Mesenchymal stem cell (in vitro differentiated cells and primary cell): ENCODE measurements at regions not wholly inside any gene's neighbourhood (a gene's known extent, or its start where the extent isn't known, plus 50 kb on each side); places are given as distances from the start of the nearest gene placed in this dataset.

ENCODE experiments used
- DNase-seq: peaks from one replicate; pipeline ENCODE4 v3.0.0-alpha.2; 2013
- H2AFZ ChIP-seq: one replicate; pipeline ENCODE4 v1.6.1; 2013; ENCODE audit warnings: low read depth, mild to moderate bottlenecking, control low read depth, inconsistent platforms, low read length, moderate library complexity
- H2AK5ac ChIP-seq: 2 replicates; pipeline ENCODE4 v1.6.1; 2013; ENCODE audit warnings: low read length, moderate library complexity, mild to moderate bottlenecking, inconsistent platforms; ENCODE audit not compliant: severe bottlenecking
- H2BK120ac ChIP-seq: one replicate; pipeline ENCODE4 v1.6.1; 2013; ENCODE audit warnings: low read depth, mild to moderate bottlenecking, inconsistent platforms, low read length, moderate library complexity
- H2BK12ac ChIP-seq, 2 experiments: one replicate each; pipeline ENCODE4 v1.6.1; 2013; ENCODE audit warnings: inconsistent platforms in 2 of 2, low read length in 2 of 2, mild to moderate bottlenecking in 2 of 2, moderate library complexity in 2 of 2, control low read depth in 1 of 2
- H2BK15ac ChIP-seq: one replicate; pipeline ENCODE4 v1.6.1; 2013; ENCODE audit warnings: mild to moderate bottlenecking, low read depth, inconsistent platforms; ENCODE audit not compliant: poor library complexity, severe bottlenecking
- H2BK5ac ChIP-seq: 2 replicates; pipeline ENCODE4 v1.6.1; 2013; ENCODE audit warnings: low read depth, mild to moderate bottlenecking, low read length, control low read depth, inconsistent platforms; ENCODE audit not compliant: poor library complexity, severe bottlenecking
- H3K14ac ChIP-seq, 2 experiments: one replicate each; pipeline ENCODE4 v1.6.1; 2013; ENCODE audit warnings: inconsistent platforms in 2 of 2, low read length in 2 of 2, control low read depth in 1 of 2, mild to moderate bottlenecking in 1 of 2, moderate library complexity in 1 of 2
- H3K18ac ChIP-seq, 2 experiments: one replicate each; pipeline ENCODE4 v1.6.1; 2013; ENCODE audit warnings: inconsistent platforms in 2 of 2, low read length in 2 of 2, control low read depth in 1 of 2, low read depth in 1 of 2, mild to moderate bottlenecking in 1 of 2
- H3K23ac ChIP-seq, 2 experiments: one replicate each; pipeline ENCODE4 v1.6.1; 2013; ENCODE audit warnings: inconsistent platforms in 2 of 2, low read length in 2 of 2, mild to moderate bottlenecking in 2 of 2, moderate library complexity in 2 of 2, control low read depth in 1 of 2
- H3K27ac ChIP-seq: 2 replicates; pipeline ENCODE4 v1.5.1; 2013; ENCODE audit warnings: mild to moderate bottlenecking, moderate library complexity, low read length, control low read depth, inconsistent platforms; ENCODE audit not compliant: poor library complexity, severe bottlenecking
- H3K27me3 ChIP-seq, 2 experiments: 2 replicates each; pipeline versions ENCODE4 v1.6.1 to v1.7.0; 2013; ENCODE audit warnings: low read length in 2 of 2, mild to moderate bottlenecking in 2 of 2, moderate library complexity in 2 of 2, control low read depth in 1 of 2, inconsistent platforms in 1 of 2; ENCODE audit not compliant: control insufficient read depth in 1 of 2, insufficient read depth in 1 of 2
- H3K36me3 ChIP-seq, 2 experiments: 2 replicates each; pipeline versions ENCODE4 v1.6.1 to v1.7.0; 2013; ENCODE audit warnings: low read length in 2 of 2, control low read depth in 1 of 2, inconsistent platforms in 1 of 2, low read depth in 1 of 2, mild to moderate bottlenecking in 1 of 2; ENCODE audit not compliant: insufficient read depth in 2 of 2, control insufficient read depth in 1 of 2
- H3K4ac ChIP-seq, 2 experiments: one replicate each; pipeline ENCODE4 v1.6.1; 2013; ENCODE audit warnings: inconsistent platforms in 2 of 2, low read length in 2 of 2, mild to moderate bottlenecking in 2 of 2, moderate library complexity in 2 of 2, control low read depth in 1 of 2, low read depth in 1 of 2
- H3K4me1 ChIP-seq: 2 replicates; pipeline ENCODE4 v1.6.1; 2013; ENCODE audit warnings: low read depth, low read length, control low read depth; ENCODE audit not compliant: control insufficient read depth, insufficient read depth
- H3K4me2 ChIP-seq: 2 replicates; pipeline ENCODE4 v1.6.1; 2013; ENCODE audit warnings: low read length, mild to moderate bottlenecking, inconsistent platforms; ENCODE audit not compliant: poor library complexity, severe bottlenecking
- H3K4me3 ChIP-seq, 2 experiments: 2 replicates each; pipeline versions ENCODE4 v1.5.1 to v1.7.0; 2013; ENCODE audit warnings: low read length in 2 of 2, mild to moderate bottlenecking in 2 of 2, control low read depth in 1 of 2, low read depth in 1 of 2; ENCODE audit not compliant: insufficient read depth in 1 of 2
- H3K79me1 ChIP-seq: replicated peaks from 2 replicates; pipeline ENCODE4 v1.6.1; 2013; ENCODE audit warnings: mild to moderate bottlenecking, control low read depth, low read length, inconsistent platforms; ENCODE audit not compliant: poor library complexity, severe bottlenecking
- H3K9ac ChIP-seq: 2 replicates; pipeline ENCODE4 v1.7.0; 2013; ENCODE audit warnings: mild to moderate bottlenecking, low read length, moderate library complexity
- H3K9me3 ChIP-seq: 2 replicates; pipeline ENCODE4 v1.7.0; 2013; ENCODE audit warnings: mild to moderate bottlenecking, low read length; ENCODE audit not compliant: control insufficient read depth
- H4K8ac ChIP-seq: one replicate; pipeline ENCODE4 v1.6.1; 2013; ENCODE audit warnings: inconsistent platforms, mild to moderate bottlenecking, low read length, moderate library complexity
- H4K91ac ChIP-seq: one replicate; pipeline ENCODE4 v1.6.1; 2013; ENCODE audit warnings: mild to moderate bottlenecking, low read length, inconsistent platforms
- WGBS: methylation state at CpG from one replicate; pipeline ENCODE4 v1.1.7; 2013; ENCODE audit warnings: mixed read lengths; 5-methylcytosine and 5-hydroxymethylcytosine counted together

GRCh38 chr14:106681161-106681560 lies 1154.8 kb downstream of the TMEM121 start:
- Histone ChIP-seq H2BK120ac (no peak overlapping the region), H3K4ac (no peak overlapping the region), H3K79me1 (no peaks in the 10 kb centered on the region), H3K23ac (no peak overlapping the region), H3K36me3 (no peaks in the 10 kb centered on the region), H3K4me3 (no peak overlapping the region), H3K27me3 (no peaks in the 10 kb centered on the region), H3K14ac (no peak overlapping the region), H4K8ac (no peak overlapping the region), H4K91ac (no peak overlapping the region), H2BK15ac (no peak overlapping the region), H3K18ac (no peak overlapping the region), H3K9me3 (no peaks in the 10 kb centered on the region), H3K27ac (no peak overlapping the region), H2BK12ac (no peak overlapping the region), H3K4me1 (no peaks in the 10 kb centered on the region), H2BK5ac (no peak overlapping the region), H3K9ac (no peak overlapping the region), H2AK5ac (no peak overlapping the region), H2AFZ (no peak overlapping the region), H3K4me2 (no peak overlapping the region)
- DNase-seq: no peak
- 95% methylated on average over 4 of the region's 8 CpGs for WGBS

- H3K14ac ChIP-seq: no peak overlapping the region
- H2AFZ ChIP-seq: no peak overlapping the region
- no peak overlapping the region for H2AK5ac ChIP-seq
- no peaks in the 10 kb centered on the region for H3K27me3 ChIP-seq
- no peak overlapping the region for H2BK5ac ChIP-seq
- no peak overlapping the region for H3K23ac ChIP-seq
- no peak overlapping the region for H3K27ac ChIP-seq
- no peak for DNase-seq
- H3K36me3 ChIP-seq: no peaks in the 10 kb centered on the region
- H3K9ac ChIP-seq: no peak overlapping the region
- H3K18ac ChIP-seq: no peak overlapping the region
- H3K9me3 ChIP-seq: no peaks in the 10 kb centered on the region
- WGBS: 40% methylated on average over 2 of the region's 2 CpGs
- no peak overlapping the region for H2BK120ac ChIP-seq
- H3K4ac ChIP-seq: no peak overlapping the region
- no peak overlapping the region for H3K4me3 ChIP-seq
- no peak overlapping the region for H4K8ac ChIP-seq
- no peaks in the 10 kb centered on the region for H3K79me1 ChIP-seq
- H4K91ac ChIP-seq: no peak overlapping the region
- no peak overlapping the region for H2BK12ac ChIP-seq
- no peaks in the 10 kb centered on the region for H3K4me1 ChIP-seq
- H2BK15ac ChIP-seq: no peak overlapping the region
- no peak overlapping the region for H3K4me2 ChIP-seq
These were observed 1155.2 kb downstream of the TMEM121 start for GRCh38 chr14:106681568-106681967.

DNA sequence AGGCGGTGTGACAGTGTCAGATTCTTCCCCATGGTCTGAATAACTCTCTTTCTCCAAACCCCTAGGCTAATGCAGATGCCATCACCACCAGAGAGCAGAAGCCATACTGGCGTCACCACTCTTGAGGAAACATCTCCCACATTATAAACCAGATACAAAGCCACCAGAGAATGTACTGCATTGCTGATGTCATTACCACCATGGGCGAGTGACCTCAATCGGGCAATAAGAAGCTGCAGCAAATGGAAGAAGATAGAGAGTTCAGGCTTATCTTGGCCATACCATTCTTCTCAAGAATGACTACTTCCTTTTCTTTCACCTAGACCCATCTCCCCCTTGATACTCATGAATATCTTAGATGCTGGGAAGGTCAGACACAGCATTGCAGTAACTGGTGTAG lies 1157.2 kb downstream of the TMEM121 start:
- Histone ChIP-seq H3K79me1 (no peaks in the 10 kb centered on the region), H2BK12ac (no peak overlapping the region), H3K27me3 (no peaks in the 10 kb centered on the region), H3K4me1 (no peaks in the 10 kb centered on the region), H2AFZ (no peak overlapping the region), H3K9me3 (no peaks in the 10 kb centered on the region), H4K91ac (no peak overlapping the region), H3K4me2 (no peak overlapping the region), H3K4me3 (no peak overlapping the region), H4K8ac (no peak overlapping the region), H2AK5ac (no peak overlapping the region), H2BK5ac (no peak overlapping the region), H3K36me3 (no peaks in the 10 kb centered on the region), H2BK120ac (no peak overlapping the region), H3K9ac (no peak overlapping the region), H3K14ac (no peak overlapping the region), H3K27ac (no peak overlapping the region), H3K4ac (no peak overlapping the region), H3K23ac (no peak overlapping the region), H2BK15ac (no peak overlapping the region), H3K18ac (no peak overlapping the region)
- WGBS: 69% methylated on average over 4 of the region's 4 CpGs
- DNase-seq: no peak

- H3K9ac ChIP-seq: no peak overlapping the region
These were observed 1160.2 kb downstream of the TMEM121 start for GRCh38 chr14:106686533-106686932.

More at GRCh38 chr14:106686533-106686932, 1160.2 kb downstream of the TMEM121 start:
- Histone ChIP-seq H2BK12ac (no peak overlapping the region), H3K79me1 (no peaks in the 10 kb centered on the region), H3K4me1 (no peaks in the 10 kb centered on the region), H3K4me3 (no peak overlapping the region), H2BK5ac (no peak overlapping the region), H2AFZ (no peak overlapping the region), H4K91ac (no peak overlapping the region), H3K27ac (no peak overlapping the region), H3K18ac (no peak overlapping the region), H2BK120ac (no peak overlapping the region), H3K36me3 (no peaks in the 10 kb centered on the region), H2AK5ac (no peak overlapping the region), H3K23ac (no peak overlapping the region), H2BK15ac (no peak overlapping the region), H4K8ac (no peak overlapping the region), H3K9me3 (no peaks in the 10 kb centered on the region), H3K4ac (no peak overlapping the region), H3K4me2 (no peak overlapping the region), H3K14ac (no peak overlapping the region), H3K27me3 (no peaks in the 10 kb centered on the region)
- WGBS: 50% methylated on average over 3 of the region's 5 CpGs
- DNase-seq: no peak
